ENCODE measurements at regions not wholly inside any gene's neighbourhood (a gene's known extent, or its start where the extent isn't known, plus 50 kb on each side); places are given as distances from the start of the nearest gene placed in this dataset.
"Not testable (repeated sequence)": the region's sequence is repeated elsewhere in the genome, so short reads cannot be mapped to it uniquely, and the experiment has no call there.

DNA sequence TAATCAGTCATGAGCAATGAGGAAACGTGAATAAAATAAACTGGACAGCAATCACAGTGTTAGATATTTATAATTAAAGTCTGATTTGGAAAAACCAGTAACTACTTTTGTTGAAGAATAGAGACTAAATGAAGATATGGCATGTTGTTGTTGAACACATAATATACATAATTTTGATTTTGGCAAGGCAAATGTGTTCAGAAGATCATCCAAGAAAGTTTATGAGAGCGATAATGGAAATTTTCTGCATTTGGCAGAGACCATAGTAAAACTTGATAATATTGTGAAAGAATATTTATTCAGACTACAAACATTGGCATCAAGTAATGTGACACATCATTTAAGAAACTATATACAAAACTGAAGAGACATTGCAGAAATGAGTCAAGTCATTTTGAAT lies 620.7 kb downstream of the TMA16 start:
- DNase-seq = no peak

DNA sequence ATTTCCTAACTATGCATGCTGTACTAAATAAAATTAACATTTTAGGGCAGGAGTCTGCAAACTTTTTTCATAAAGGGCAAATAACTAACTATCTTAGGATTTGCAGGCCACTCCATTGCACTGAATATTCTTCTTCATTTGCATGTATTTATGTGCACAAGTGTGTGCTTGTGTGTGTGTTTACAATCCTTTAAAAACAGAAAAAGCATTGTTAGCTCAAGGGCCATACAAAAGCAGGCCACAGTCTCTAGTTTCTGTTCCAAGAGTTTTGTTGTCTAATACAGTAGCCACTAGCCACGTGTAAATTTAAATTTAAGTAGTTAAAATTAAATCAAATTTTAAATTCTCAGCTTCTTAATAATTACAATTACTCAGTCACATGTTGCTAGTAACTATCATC lies 621.8 kb downstream of the TMA16 start:
- no peak for DNase-seq

DNA sequence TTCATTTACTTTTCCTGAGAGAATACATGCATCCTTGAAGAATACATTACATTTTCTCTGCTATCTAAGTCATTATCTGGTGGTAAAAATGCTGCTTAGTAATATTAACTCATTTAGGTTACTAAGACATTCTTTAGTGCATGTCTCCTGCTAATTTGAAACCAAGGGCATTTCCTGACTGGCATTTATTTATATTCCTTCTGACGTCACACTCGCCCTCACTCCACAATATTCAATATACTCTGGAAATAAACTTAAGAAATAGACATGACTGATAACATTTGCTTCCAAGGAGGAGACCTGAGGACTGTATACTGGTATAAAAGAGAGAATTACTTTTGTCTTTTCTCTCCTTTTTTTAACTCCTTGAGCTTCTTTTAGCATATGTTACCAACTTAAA lies 619.5 kb upstream of the SMIM31 start:
- DNase-seq = no peak

DNA sequence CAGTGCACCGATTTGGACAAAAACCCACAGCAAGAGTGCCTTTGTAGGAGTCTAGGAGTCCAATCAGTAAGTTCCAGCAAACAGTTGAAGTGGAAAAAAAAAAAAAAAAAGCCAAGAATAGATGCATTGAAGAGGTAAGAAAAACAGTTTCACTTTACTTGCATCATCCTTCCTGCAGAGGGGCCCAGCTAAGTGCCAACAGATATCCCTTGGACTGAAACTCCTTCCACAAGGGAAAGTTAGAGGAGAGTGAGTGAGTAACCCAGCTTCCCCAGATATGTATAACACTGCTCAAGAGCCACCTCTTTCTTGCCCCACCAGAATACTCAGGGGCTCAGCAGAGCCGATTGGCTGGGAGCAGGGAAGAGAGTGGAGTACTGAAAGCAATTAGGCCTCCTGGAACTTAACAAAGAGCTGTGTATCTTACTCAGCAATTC lies 617.7 kb upstream of the SMIM31 start:
- no peak for DNase-seq

DNA sequence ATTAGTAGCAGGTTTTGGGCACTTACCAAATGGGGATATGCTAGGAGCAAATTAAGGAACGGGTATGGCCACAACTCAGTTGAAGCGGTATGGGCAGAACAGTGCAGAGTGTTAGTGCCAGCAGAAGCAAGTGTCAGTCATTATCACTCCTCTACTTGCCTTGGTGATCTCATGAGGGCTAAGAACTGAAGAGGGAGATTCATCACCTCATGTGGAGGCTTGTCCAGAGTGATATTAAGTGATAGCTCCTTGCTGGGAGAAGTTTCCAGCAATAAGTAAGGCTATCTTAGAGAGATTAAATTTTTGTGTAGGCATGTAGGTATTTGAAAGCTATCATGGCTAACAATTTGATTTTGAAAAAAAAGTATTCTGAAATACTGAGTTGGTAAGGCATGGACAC lies 615.4 kb upstream of the SMIM31 start:
- DNase-seq = no peak

DNA sequence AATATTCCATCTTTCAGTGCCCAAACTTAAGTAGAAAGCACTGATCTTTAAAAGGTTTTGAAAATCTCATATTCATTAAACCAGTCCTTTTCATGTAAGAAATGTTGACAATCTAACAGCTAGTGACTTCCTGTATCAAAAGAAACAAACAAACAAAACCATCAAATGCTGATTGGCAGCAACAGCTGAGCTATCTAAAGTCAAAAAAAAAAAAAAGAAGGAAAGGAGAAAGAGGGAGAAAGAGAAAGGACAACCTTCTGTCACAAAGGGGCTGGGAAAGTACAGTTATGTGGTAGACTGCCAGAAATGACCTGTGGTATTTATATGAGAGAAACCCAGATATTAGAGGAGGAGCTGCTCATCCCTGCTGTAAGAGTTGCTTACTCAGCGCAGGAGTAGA lies 614.6 kb upstream of the SMIM31 start:
- DNase-seq = no peak

DNA sequence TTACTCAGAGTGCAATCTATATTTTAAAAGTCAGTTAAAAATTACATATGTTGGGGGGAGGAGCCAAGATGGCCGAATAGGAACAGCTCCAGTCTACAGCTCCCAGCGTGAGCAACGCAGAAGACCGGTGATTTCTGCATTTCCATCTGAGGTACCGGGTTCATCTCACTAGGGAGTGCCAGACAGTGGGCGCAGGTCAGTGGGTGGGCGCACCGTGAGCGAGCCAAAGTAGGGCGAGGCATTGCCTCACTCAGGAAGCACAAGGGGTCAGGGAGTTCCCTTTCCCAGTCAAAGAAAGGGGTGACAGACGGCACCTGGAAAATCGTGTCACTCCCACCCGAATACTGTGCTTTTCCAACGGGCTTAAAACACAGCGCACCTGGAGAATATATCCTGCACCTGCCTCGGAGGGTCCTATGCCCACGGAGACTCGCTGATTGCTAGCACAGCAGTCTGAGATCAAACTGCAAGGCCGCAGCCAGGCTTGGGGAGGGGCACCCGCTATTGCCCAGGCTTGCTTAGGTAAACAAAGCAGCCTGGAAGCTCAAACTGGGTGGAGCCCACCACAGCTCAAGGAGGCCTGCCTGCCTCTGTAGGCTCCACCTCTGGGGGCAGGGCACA lies 612.1 kb upstream of the SMIM31 start:
- not testable (repeated sequence) for DNase-seq

DNA sequence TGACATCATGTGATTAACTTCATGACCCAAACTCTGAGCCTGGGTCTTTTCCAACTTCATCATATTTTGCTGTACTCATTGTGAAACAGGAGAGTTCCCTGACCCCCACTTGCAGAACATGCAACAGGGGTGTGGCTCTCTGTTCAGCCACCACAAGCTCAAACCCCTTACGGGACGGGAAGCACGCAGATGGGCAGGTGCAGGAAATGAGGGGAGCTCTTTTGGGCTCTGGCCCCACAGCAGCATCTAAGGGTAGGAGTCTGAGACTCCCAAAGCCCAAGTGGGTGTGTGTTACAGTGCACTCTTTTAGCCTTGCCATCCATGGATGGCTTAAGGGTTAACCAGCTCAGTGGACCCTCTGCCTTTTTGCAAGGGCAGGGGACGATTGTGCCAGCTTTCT lies 599.5 kb upstream of the SMIM31 start:
- DNase-seq = no peak

DNA sequence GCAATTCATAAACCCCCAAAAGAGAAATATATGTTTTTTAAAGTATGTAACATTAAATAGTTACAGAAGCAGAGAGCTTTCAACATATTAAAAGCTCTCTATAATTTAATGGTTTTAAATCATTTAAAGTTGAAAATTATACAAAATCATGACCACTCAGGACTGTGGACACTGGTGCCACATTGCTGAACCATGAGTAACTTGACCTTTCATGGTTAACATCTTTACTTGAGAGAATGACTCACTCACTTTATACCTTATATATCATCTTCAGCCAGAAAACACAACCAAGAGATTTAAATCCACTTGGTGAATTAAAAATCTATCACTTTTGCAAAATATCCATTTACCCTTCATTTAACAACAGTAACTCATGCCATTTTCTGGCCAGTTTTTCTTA lies 584.3 kb upstream of the SMIM31 start:
- no peak for DNase-seq

DNA sequence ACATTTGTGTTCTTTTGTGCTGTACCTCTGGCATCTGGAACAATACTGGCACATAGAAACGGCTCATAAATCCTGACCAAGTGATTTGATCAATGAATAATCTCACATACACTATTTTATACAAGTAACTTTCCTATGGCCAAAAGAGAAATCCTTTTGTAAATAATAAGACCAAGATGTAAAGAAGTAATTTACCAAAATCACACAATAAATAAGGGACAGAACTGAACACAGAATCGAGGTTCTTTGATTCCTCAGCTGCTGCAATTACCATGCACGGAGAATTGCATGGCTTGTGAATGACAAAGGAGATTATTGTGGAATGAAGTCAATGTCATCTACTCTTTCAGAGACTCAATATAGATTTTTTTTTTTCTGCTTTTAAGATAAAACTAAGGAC lies 576.8 kb upstream of the SMIM31 start:
- DNase-seq = no peak

DNA sequence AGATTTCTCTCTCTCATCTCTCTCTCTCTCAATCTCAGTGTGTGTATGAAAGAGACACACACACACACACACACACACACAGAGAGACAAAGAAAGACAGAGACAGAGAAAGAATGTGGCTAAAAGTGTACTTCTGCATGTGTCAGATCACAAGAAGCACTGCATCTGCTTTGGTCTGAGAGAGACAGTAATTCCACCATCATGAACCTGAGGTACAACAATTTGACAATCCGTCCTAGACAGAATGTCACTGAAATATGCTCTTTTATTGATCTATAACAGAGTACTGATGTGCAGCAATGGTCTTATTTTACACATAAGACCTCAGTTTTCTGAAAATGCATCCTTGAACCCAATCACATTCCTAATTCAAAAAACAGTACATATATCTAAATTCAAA lies 576.2 kb upstream of the SMIM31 start:
- DNase-seq = no peak

DNA sequence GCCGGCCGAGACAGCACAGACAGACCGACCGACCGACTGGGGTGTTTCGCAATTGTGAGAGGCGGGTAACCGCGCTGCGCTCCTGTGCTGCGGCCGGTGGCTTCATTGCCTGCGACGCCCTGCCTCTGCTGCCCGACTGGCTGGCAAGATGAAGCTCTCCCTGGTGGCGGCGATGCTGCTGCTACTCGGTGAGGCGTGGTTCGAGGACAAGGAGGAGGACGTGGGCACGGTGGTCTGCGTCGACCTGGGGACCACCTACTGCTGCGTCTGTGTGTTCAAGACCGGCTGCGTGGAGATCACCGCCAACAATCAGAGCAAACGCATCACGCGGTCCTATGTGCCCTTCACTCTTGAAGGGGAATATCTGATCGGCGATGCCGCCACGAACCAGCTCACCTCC lies 565.7 kb upstream of the SMIM31 start:
- DNase-seq = no peak

DNA sequence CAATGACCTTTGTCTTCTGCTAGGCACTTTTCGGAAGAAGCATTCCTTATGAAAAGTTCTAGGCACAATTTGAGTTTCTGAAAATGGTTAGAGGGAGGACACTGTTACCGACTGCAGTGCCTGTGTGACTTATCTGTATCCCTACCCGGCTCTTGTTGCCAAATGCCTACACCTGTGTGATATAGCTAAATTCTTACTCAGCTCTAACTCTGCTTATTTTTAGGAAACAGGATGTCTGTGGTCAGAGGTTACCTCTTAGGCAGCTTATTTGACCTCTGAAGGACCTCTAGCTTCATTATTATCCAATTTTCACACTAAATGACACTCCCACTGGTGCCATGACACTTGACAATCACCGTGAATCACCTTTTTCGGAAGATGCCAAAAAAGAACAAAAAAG lies 561.1 kb upstream of the SMIM31 start:
- DNase-seq = no peak

DNA sequence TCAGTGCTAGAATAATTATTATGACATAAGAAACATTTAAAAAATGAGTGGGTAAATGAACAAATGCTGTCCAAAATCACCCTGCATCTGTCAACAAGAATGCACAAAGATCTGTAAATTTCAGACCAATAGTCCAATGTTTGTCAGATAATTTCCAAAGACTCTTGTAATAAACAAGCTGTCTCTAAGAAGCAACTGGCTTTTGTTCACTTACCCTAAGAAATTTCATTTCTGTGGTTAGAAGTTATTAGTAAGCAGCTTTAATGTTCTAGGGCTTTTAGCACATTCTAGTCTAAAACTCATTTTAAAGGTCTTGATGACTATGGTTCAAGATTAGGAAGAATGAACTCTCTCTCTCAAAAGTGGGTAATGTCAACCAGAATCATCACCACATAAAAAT lies 560.3 kb upstream of the SMIM31 start:
- DNase-seq = no peak

DNA sequence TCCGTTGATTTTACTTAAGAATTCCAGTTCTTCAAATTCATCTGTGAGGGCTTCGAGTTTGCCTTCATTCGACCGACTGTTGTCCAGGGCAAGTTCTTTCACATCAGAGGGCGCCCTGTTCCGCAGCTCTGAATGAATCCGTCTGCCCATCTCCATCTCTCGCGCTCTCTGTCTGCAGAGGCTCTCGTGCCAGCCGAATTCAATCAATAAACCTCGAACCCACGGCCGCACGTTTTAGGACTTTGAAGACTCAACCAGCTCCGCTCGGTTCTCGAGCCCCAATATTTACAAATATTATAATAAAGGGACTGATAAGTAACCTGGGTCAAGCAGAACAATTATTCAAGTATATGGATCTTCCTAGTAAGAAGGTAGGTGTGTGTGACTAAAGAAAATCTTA lies 556.4 kb upstream of the SMIM31 start:
- DNase-seq = no peak

DNA sequence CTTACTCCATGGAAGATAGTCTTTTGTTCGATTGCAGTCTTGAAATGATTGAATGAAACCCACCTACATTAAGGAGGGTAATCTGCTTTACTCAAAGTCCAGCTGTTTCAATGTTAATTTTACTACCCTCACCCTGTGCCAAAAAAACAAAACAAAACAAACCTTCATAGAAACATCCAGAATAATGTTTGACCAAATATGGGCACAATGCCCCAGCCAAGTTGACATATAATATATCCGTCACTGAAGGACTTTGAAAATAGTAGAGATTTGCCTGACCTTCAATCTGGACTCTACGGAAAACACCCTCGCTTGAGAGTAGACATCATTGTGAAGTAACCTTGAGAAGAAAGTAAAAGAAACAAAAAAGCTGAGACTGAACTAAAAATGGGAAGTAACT lies 550.5 kb upstream of the SMIM31 start:
- no peak for DNase-seq

DNA sequence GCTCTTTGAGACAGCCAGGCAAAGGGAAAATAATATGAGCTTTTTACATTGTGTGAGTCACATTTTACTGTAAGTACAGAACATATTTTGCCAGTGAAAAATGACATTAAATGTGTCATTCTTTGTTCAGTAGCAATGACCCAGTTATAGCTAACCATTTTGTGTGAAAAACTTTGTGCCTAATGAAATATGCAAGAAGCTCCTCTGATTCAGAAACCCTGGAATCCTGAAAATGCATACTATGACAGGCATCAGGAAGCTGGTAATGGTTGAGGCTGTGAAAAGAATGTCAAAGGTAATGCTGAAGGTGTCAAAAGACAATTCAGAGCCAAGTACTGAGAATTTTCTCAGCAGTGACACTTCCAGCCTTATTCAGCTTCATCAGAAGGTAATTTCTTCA lies 549.5 kb upstream of the SMIM31 start:
- no peak for DNase-seq

DNA sequence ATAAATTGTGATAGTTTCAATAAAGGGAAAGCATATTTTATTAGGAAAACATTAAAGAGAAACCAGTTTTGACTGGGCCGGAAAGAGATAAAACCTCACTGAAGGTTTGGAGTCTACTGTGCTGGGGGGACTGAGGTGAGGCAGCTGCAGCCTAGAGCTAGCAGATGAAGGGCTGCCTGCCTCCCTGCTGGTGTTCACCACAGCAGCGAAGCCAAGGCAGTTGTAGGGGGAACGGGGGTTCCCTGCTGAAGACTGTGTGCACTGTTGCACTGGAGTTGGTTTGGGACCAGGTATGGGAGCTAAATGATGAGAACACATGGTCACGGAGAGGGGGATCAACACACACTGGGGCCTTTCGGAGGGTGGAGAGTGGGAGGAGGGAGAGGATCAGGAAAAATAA lies 546.5 kb upstream of the SMIM31 start:
- no peak for DNase-seq

DNA sequence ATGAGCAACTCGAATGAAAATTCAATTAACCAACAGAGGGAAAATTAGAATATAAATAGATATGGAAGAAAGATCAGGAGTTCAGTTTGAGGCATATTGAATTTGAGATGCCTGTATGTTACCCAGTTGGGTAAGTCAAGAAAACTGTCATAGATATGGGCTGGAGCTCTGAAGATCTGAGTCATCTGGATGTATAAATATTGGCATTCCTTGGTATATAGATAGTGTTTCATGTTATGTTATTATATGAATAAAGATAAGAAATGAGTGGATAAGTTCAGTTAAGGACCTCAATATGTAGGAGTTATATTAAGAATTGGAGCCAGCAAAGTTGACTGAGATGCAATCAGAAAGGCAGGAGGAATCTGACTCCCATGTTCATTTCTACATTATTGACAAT lies 543.6 kb upstream of the SMIM31 start:
- DNase-seq = no peak

DNA sequence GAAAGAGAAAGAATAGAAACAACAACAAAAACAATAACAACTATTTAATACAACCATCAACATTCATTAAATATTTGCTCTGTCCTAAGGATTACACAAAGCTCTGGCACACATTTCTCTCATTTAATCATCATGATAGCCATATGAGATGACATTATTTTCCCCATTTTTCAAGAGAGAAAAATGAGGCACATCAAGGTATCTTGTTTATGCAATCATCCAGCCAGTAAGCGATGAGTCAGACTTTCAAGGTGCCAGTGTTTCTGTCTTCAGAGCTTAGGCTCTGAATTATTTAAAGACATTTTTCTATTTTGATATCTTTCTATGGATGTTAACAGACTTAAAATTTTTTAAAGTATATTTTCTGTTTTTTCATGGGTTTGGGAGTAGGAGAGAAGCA lies 541.8 kb upstream of the SMIM31 start:
- no peak for DNase-seq

DNA sequence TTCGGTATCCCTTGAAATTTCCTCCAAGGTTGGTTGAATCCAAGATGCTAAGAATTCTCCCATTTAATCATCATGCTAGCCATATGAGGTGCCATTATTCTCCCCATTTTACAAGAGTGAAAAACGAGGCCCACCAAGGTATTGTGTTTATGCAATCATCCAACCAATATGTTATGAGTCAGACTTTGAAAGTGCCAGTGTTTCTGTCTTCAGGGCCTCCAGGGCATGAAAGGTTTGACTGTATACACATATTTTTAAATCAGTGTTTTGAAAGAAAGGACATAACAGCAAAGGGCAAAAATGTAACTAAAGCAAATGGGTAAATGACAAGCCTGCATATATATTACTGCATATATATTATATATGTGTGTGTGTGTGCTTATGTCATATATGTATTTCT lies 541.2 kb upstream of the SMIM31 start:
- no peak for DNase-seq

DNA sequence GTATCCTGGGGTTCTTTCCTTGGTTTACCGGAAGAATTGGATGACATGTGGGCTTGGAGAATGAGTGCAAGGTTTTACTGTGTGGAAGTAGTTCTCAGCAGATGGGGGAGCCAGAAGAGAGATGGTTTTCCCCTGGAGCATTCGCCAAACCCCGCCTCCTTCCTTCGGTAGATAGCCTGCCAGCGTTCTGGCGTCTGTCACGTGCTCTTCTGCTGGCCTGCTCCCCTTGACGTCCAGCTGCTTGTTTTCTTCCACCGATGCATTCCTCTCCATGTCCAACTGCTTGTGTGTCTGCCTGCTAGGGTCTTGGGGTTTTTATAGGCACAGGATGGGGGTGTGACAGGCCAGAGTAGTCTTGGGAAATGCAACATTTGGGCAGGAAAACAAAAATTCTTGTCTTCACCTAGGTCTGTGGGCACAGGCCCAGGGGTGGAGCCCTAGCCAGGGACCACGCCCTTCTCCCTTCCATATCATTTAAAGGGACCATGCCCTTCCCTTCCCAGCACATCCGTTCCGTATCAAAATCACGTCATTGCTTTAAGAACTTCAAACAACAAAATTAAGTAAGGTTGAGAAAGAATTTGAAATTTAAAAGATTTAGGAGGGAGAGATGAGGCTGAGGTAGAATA lies 538.7 kb upstream of the SMIM31 start:
- DNase-seq = no peak

DNA sequence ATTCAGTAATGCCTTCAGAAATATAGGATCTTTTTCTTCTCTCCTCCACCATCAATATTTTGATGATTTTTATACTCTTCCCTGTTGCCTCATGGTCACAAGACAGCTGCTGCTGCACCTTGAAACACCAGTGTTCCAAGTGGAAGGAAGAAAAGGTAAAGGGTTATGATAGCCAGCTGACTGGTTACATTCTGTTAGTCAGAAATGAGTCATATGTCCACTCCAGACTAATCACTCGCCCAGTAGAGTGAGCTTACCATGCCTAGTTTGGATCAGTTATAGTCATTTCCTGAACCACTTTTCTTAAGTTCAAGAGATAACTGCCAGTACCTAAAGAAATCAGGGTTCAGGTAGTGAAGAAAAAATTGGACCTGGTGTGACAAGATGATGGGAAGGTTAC lies 532.3 kb upstream of the SMIM31 start:
- no peak for DNase-seq

DNA sequence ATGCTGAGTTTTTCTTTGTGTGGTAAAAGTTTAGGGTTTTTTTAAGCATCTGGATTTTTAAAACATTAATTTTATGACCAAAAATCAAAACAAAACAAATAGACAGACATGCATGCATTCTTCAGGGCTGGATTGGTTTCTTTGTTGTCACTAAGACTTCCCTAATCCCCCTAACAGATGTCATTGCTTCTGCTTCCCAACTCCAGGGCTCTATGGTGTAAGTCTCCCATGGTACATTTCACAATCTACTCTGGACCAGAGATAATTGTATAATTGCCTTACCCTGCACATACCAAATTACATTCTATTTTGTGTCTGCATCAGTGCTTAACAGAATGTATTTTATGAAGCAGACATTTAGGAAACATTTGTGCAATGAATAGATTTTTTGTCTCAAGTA lies 529.1 kb upstream of the SMIM31 start:
- no peak for DNase-seq

DNA sequence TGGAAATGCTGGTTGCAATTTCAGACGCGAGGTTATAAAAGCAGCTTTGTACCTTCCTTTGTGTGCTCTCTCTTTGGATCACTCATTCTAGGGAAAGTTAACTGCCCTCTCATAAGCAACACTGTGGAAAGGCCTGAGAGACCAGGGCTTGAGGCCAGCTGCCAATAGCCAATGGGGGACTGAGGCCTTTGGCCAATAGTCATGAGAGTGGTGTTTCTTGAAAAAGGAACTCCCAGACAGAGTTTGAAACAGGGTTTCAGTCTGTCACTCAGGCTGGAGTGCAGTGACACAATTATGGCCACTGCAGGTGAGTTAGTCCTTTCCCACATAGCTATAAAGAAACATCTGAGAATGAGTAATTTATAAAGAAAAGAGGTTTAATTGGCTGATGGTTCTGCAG lies 524.7 kb upstream of the SMIM31 start:
- DNase-seq = no peak

Data from activated gamma-delta T cell (primary cell).